ENCODE measurements at regions not wholly inside any gene's neighbourhood (a gene's known extent, or its start where the extent isn't known, plus 50 kb on each side); places are given as distances from the start of the nearest gene placed in this dataset.

DNA sequence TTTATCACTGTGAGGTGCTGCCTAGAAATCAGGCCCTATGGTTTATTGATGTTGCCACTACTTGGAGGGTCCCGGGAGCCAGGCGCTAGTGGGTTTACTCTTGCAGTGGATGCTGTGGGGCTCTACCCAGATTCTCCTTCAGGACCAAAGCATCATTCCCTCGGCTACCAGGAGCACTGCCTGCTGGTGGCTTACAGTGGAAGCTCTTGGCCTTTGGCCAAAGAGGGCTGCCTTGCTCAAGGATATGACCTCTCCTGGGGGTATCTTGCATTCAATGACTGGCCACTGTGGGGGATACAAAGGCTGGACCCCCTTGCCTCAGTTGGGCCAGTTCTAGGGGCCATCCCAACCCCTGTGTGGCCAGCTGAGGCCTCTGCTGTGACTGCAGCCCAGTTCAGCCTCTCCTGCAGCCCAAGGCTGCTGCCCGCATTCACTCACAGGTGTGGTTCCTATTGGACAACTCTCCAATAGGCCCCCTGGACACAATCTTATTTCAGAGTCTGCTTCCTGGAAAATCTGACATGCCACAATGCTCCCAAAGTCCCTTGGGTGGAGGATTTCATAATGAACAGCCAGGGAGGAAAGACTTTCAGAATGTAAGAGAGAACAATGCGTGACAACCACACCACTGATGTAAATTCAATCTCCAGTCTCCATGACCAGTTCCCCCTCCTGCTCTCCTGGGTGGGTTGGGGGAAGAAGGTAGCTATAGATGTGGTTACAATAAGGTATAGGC, 196.3 kb downstream of the SNX10 start:
- H3K27ac Mint-ChIP-seq (ENCODE audit: unreplicated experiment), result no peak overlapping the region
- H3K27me3 Mint-ChIP-seq (ENCODE audit: low read depth), result peaks cover 11% of the 10 kb centered on the region
- H3K9me3 Mint-ChIP-seq (ENCODE audit: low read depth), result peaks cover 3% of the 10 kb centered on the region

DNA sequence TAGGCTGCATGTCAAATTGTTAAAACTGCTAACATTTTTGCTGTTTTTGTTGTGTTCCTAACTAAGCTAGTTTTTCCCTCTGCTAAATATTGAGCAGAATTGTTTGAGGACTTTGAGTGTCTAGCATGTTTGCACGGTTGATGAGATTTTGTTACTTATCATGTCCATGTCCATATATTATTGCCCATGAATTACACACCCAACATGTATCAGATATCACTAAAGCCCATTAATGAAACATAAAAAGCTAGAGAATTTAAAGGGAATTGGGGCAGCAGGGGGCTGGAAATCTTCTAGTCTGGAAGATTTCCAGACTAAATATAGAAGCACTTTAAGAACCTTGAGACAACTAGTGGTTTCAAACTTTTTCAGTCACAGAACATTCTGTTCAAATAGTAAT, 197.7 kb downstream of the SNX10 start:
- Mint-ChIP-seq H3K36me3 (ENCODE audit: low read depth) (no peaks in the 10 kb centered on the region), H3K27ac (ENCODE audit: unreplicated experiment) (no peak overlapping the region), H3K4me3 (ENCODE audit: unreplicated experiment) (no peak overlapping the region), H3K4me1 (ENCODE audit: low read depth) (no peaks in the 10 kb centered on the region), H3K27me3 (ENCODE audit: low read depth) (peaks cover 14% of the 10 kb centered on the region), H3K9me3 (ENCODE audit: low read depth) (no peaks in the 10 kb centered on the region)
- no peak for DNase-seq (ENCODE audit: low spot score)
- TF ChIP-seq, protein P1, sequence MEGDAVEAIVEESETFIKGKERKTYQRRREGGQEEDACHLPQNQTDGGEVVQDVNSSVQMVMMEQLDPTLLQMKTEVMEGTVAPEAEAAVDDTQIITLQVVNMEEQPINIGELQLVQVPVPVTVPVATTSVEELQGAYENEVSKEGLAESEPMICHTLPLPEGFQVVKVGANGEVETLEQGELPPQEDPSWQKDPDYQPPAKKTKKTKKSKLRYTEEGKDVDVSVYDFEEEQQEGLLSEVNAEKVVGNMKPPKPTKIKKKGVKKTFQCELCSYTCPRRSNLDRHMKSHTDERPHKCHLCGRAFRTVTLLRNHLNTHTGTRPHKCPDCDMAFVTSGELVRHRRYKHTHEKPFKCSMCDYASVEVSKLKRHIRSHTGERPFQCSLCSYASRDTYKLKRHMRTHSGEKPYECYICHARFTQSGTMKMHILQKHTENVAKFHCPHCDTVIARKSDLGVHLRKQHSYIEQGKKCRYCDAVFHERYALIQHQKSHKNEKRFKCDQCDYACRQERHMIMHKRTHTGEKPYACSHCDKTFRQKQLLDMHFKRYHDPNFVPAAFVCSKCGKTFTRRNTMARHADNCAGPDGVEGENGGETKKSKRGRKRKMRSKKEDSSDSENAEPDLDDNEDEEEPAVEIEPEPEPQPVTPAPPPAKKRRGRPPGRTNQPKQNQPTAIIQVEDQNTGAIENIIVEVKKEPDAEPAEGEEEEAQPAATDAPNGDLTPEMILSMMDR (IDR thresholded peaks at IDR 0.05), result no peak

More for the DNA sequence above, 196.3 kb downstream of the SNX10 start:
- TF ChIP-seq, protein P1 (IDR thresholded peaks at IDR 0.05), result no peak
- no peaks in the 10 kb centered on the region for H3K4me1 Mint-ChIP-seq (ENCODE audit: low read depth)
- no peak for DNase-seq (ENCODE audit: low spot score)
- no peak overlapping the region for H3K4me3 Mint-ChIP-seq (ENCODE audit: unreplicated experiment)
- H3K36me3 Mint-ChIP-seq (ENCODE audit: low read depth), result no peaks in the 10 kb centered on the region

DNA sequence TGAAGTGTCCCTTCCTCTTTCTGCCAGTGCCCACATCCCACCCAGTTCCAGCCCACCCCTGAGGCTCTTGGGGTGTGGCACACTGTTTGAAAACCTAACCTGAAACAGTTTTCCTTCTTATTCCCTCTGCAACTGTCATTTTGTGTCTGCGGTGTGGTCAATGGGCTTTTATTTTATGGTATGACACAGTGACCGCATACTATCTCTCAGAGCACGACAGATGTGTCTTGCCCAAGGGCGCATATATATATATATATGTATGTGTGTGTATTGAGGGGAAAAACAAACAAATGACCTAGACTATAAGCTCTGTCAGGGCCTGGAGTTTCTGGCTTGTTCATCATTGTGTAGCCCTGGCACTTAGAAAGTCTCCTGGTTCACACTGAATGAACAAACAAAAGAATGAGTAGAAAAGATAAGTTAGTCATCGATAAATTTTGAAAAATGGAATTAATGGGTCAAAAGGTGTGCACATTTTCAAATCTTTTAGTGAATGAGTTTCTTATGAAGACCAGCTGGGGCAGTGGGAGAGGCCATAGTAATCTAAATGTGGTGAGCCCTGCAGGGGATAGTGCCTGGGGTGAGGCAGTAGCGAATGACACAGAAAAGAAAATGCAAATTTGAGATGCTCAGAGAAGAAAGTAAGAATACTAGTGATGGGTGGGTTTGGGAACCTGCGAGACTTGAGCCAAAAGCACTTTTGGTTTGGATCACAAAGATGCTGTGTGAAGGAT, 198.4 kb downstream of the SNX10 start:
- peaks cover 17% of the 10 kb centered on the region for H3K27me3 Mint-ChIP-seq (ENCODE audit: low read depth)
- no peaks in the 10 kb centered on the region for H3K36me3 Mint-ChIP-seq (ENCODE audit: low read depth)
- TF ChIP-seq, protein P1 (IDR thresholded peaks at IDR 0.05), result no peak
- H3K9me3 Mint-ChIP-seq (ENCODE audit: low read depth), result no peaks in the 10 kb centered on the region
- H3K4me1 Mint-ChIP-seq (ENCODE audit: low read depth), result no peaks in the 10 kb centered on the region
- H3K4me3 Mint-ChIP-seq (ENCODE audit: unreplicated experiment), result no peak overlapping the region
- DNase-seq (ENCODE audit: low spot score), result no peak
- no peak overlapping the region for H3K27ac Mint-ChIP-seq (ENCODE audit: unreplicated experiment)

DNA sequence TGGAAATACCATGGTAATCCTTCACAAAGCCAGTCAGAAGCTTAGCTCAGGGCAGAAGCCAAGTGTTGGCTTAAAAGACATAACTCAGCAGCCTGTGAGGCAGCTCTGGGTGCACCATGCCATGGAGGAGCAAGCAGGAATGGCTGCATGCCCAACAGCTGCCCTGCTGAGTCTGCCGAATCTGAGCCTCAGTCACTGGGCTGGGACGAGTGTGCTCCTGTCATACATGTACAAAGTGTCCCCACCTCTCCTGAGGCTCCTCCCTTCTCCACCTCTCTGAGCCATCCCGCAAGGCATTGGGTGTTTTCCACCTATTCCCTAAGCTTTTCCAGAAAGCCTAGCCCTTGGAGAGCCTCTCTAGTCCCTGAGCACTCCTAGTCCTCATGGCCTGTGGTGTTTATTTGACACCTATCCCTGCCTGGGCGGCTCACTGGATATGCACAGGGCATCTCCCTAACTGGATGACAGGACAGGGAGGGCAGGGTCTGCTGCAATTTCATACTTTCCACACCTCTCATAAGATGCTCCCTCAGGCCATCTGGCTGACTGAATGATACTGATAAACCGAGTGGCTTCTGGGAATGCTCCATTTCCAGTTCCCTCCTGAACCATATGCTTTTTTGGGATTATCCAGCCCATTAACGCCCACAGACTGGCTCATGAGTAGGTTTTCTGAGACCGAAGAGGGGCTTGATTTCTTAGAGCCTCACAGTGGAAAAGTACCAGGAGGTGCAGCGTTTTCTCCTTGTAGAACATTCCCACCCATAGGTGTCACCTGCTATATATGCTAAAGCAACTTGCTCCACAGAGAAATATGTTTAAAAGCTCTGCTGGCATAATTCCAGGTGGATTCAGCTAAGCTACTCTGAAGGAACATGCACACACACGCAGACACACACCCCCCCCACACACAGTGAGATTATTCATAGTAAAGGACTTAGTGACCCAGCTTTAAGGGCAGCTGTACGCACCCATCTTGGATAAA, 199.3 kb downstream of the SNX10 start:
- DNase-seq (ENCODE audit: low spot score), result no peak
- no peak overlapping the region for H3K27ac Mint-ChIP-seq (ENCODE audit: unreplicated experiment)
- no peaks in the 10 kb centered on the region for H3K36me3 Mint-ChIP-seq (ENCODE audit: low read depth)
- TF ChIP-seq, protein P1 (IDR thresholded peaks at IDR 0.05), result no peak
- H3K4me1 Mint-ChIP-seq (ENCODE audit: low read depth), result no peaks in the 10 kb centered on the region
- H3K27me3 Mint-ChIP-seq (ENCODE audit: low read depth), result peaks cover 24% of the 10 kb centered on the region
- no peak overlapping the region for H3K4me3 Mint-ChIP-seq (ENCODE audit: unreplicated experiment)
- H3K9me3 Mint-ChIP-seq (ENCODE audit: low read depth), result no peaks in the 10 kb centered on the region

DNA sequence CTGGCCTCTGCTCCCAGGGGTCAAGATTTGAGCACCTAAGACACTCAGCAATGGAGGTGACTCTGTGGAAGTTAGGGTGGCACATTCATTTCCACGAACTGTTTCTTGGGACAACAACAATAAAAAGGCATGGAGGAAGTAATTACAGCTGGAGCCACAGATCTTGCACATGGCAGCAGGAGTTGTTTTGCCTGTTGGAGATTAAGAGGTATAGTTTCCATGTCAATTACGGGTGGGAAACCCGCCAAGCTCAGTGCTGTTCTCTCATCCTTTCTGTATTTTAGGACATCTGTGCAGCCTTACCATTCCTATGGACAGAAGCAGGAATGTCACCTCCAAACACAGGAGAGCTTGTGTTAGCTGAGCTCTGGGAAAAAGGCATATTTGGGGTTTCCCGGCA, 201.2 kb downstream of the SNX10 start:
- no peak overlapping the region for H3K27ac Mint-ChIP-seq (ENCODE audit: unreplicated experiment)
- no peak overlapping the region for H3K4me3 Mint-ChIP-seq (ENCODE audit: unreplicated experiment)
- DNase-seq (ENCODE audit: low spot score), result no peak
- no peaks in the 10 kb centered on the region for H3K36me3 Mint-ChIP-seq (ENCODE audit: low read depth)
- peaks cover 24% of the 10 kb centered on the region for H3K27me3 Mint-ChIP-seq (ENCODE audit: low read depth)
- no peaks in the 10 kb centered on the region for H3K4me1 Mint-ChIP-seq (ENCODE audit: low read depth)
- TF ChIP-seq, protein P1 (IDR thresholded peaks at IDR 0.05), result no peak
- no peaks in the 10 kb centered on the region for H3K9me3 Mint-ChIP-seq (ENCODE audit: low read depth)

Data from chondrocyte (in vitro differentiated cells).